H1 (cell line): ENCODE measurements at regions not wholly inside any gene's neighbourhood (a gene's known extent, or its start where the extent isn't known, plus 50 kb on each side); places are given as distances from the start of the nearest gene placed in this dataset.

Source experiments
- CBX8 ChIP-seq: fragments of 300-800, 300-1000 bp; sonication (generic); IDR thresholded peaks from 2 replicates; pipeline ENCODE4 v1.7.1; 2016; ENCODE audit warnings: low read depth, low read length, borderline replicate concordance
- FOSL1 ChIP-seq: IDR thresholded peaks from 2 replicates; pipeline ENCODE4 v1.6.1; 2011; ENCODE audit warnings: mild to moderate bottlenecking, low read depth, low read length, moderate library complexity; ENCODE audit not compliant: insufficient read depth
- PHF8 ChIP-seq: fragments of 200-600 bp; sonication (generic); conservative IDR thresholded peaks from 2 replicates; pipeline ENCODE4 v1.7.1; 2012; ENCODE audit warnings: low read depth, mild to moderate bottlenecking, inconsistent platforms, low read length, moderate library complexity
- RAD21 ChIP-seq, 2 experiments: IDR thresholded peaks in 1 of 2; conservative IDR thresholded peaks in 1 of 2; 2 replicates each; pipeline ENCODE4 v1.6.1; 2011; ENCODE audit warnings: low read depth in 2 of 2, low read length in 2 of 2, improper control_type of control experiment in 1 of 2, inconsistent platforms in 1 of 2, mild to moderate bottlenecking in 1 of 2, moderate library complexity in 1 of 2

GRCh38 chrX:69067841-69068240 lies 97.4 kb downstream of the PJA1 start (continued):
- no peak for TF ChIP-seq CBX8
- no peak for TF ChIP-seq RAD21 (IDR thresholded peaks at IDR 0.05 in 1 of 2, conservative IDR thresholded peaks at IDR 0.05 in 1 of 2; ENCODE audit: low read depth in 2 of 2, low read length in 2 of 2)
- TF ChIP-seq PHF8: no peak
- no peak for TF ChIP-seq FOSL1
